SK-N-SH (cell line): ENCODE measurements at regions not wholly inside any gene's neighbourhood (a gene's known extent, or its start where the extent isn't known, plus 50 kb on each side); places are given as distances from the start of the nearest gene placed in this dataset.

Source experiments
- CTCF ChIA-PET: fragments of 300-600, 350-600 bp; formaldehyde crosslinking; extraction: SDS; loops from one replicate; lab custom pipeline; 2021; lab: Yijun Ruan, JAX
- POLR2A ChIA-PET: fragments of 350-600 bp; sonication (Branson Sonifier 250); formaldehyde crosslinking; extraction: SDS; loops from one replicate; lab custom pipeline; 2020; ENCODE audit warnings: antibody characterized with exemption, inconsistent platforms; lab: Yijun Ruan, JAX
- DNase-seq: peaks from one replicate; pipeline ENCODE4 v3.0.0; 2012
- H2AFZ ChIP-seq: fragments of 200-600 bp; sonication (generic); 2 replicates; pipeline ENCODE4 v1.8.1; 2016; ENCODE audit warnings: antibody characterized with exemption, mild to moderate bottlenecking, low read depth
- H3F3A ChIP-seq: fragments of 200-600 bp; sonication (generic); replicated peaks from 2 replicates; pipeline ENCODE3; 2016; ENCODE audit warnings: antibody characterized with exemption, mild to moderate bottlenecking; ENCODE audit not compliant: insufficient read depth
- H3K27ac ChIP-seq, 2 experiments: fragments of 200-500 bp in 1 of 2; fragments of 200-600 bp in 1 of 2; sonication (Bioruptor generic) in 1 of 2; sonication (generic), shearing (Covaris generic) in 1 of 2; 2 replicates each; pipeline versions ENCODE4 v1.5.1 to v1.6.1; 2014 to 2016; ENCODE audit warnings: low read depth in 2 of 2, inconsistent platforms in 1 of 2, low read length in 1 of 2, mild to moderate bottlenecking in 1 of 2, mixed read lengths in 1 of 2
- H3K27me3 ChIP-seq: fragments of 200-600 bp; sonication (generic), shearing (Covaris generic); 2 replicates; pipeline ENCODE4 v1.6.1; 2016; ENCODE audit warnings: mixed run types; ENCODE audit not compliant: insufficient read depth
- H3K36me3 ChIP-seq, 2 experiments: fragments of 200-500 bp in 1 of 2; fragments of 200-600 bp in 1 of 2; sonication (Bioruptor generic) in 1 of 2; sonication (generic) in 1 of 2; replicated peaks in 1 of 2; 2 replicates each; pipeline versions ENCODE3 to v1.5.1; 2014 to 2016; ENCODE audit warnings: low read length in 1 of 2, mild to moderate bottlenecking in 1 of 2; ENCODE audit not compliant: insufficient read depth in 2 of 2, control insufficient read depth in 1 of 2
- H3K4me1 ChIP-seq, 2 experiments: fragments of 200-500 bp in 1 of 2; fragments of 200-600 bp in 1 of 2; sonication (Bioruptor generic) in 1 of 2; sonication (generic), shearing (Covaris generic) in 1 of 2; 2 replicates each; pipeline versions ENCODE4 v1.5.1 to v1.6.1; 2014 to 2016; ENCODE audit warnings: low read depth in 1 of 2, low read length in 1 of 2, mixed run types in 1 of 2; ENCODE audit not compliant: insufficient read depth in 2 of 2, control insufficient read depth in 1 of 2
- H3K4me2 ChIP-seq: fragments of 200-600 bp; sonication (generic), shearing (Covaris generic); 2 replicates; pipeline ENCODE4 v1.6.1; 2017; ENCODE audit warnings: mixed run types
- H3K4me3 ChIP-seq, 2 experiments: fragments of 200-500 bp in 1 of 2; fragments of 200-600 bp in 1 of 2; sonication (Bioruptor generic) in 1 of 2; sonication (generic), shearing (Covaris generic) in 1 of 2; 2 replicates each; pipeline versions ENCODE4 v1.5.1 to v1.8.1; 2014 to 2016; ENCODE audit warnings: low read depth in 2 of 2, inconsistent platforms in 1 of 2, low read length in 1 of 2, mild to moderate bottlenecking in 1 of 2, mixed read lengths in 1 of 2, moderate library complexity in 1 of 2
- H3K79me2 ChIP-seq: fragments of 200-600 bp; sonication (generic); 2 replicates; pipeline ENCODE4 v1.8.1; 2017; ENCODE audit warnings: mild to moderate bottlenecking; ENCODE audit not compliant: insufficient read depth
- H3K9ac ChIP-seq: fragments of 200-600 bp; sonication (generic); 2 replicates; pipeline ENCODE4 v1.6.1; 2017; ENCODE audit warnings: mixed run types
- H3K9me2 ChIP-seq: fragments of 200-600 bp; sonication (generic); 2 replicates; pipeline ENCODE4 v1.6.1; 2017; ENCODE audit warnings: mixed run types
- H3K9me3 ChIP-seq: fragments of 200-600 bp; sonication (generic); 2 replicates; pipeline ENCODE4 v1.6.1; 2017; ENCODE audit warnings: mixed run types, mild to moderate bottlenecking, moderate library complexity
- H4K20me1 ChIP-seq: fragments of 200-600 bp; sonication (generic); 2 replicates; pipeline ENCODE4 v1.6.1; 2017; ENCODE audit warnings: mild to moderate bottlenecking, mixed run types; ENCODE audit not compliant: insufficient read depth
- ELF1 ChIP-seq: IDR thresholded peaks from 2 replicates; pipeline ENCODE4 v1.4.0; 2012
- EP300 ChIP-seq, 2 experiments: IDR thresholded peaks; 2 replicates each; pipeline versions ENCODE4 v1.4.0 to v1.6.1; 2012; ENCODE audit warnings: borderline replicate concordance in 1 of 2, low read depth in 1 of 2, low read length in 1 of 2
- EZH2phosphoT487 ChIP-seq: fragments of 200-600 bp; sonication (generic); IDR thresholded peaks from 2 replicates; pipeline ENCODE4 v1.6.1; 2017; ENCODE audit warnings: low read depth, mixed run types, mild to moderate bottlenecking, antibody characterized with exemption, moderate library complexity, borderline replicate concordance
- FOXJ3 ChIP-seq: sonication (generic); formaldehyde crosslinking; IDR thresholded peaks from 2 replicates; pipeline ENCODE4 v1.5.1; 2020; ENCODE audit warnings: mild to moderate bottlenecking, missing genetic modification reagents
- GABPA ChIP-seq: IDR thresholded peaks from 2 replicates; pipeline ENCODE4 v1.4.0; 2012; ENCODE audit warnings: low read depth, mild to moderate bottlenecking
- GATA2 ChIP-seq: sonication (generic); formaldehyde crosslinking; IDR thresholded peaks from 2 replicates; pipeline ENCODE4 v1.5.0; 2020; ENCODE audit warnings: mild to moderate bottlenecking, missing genetic modification reagents
- MEF2A ChIP-seq: IDR thresholded peaks from 2 replicates; pipeline ENCODE4 v1.4.0; 2012; ENCODE audit warnings: low read depth, borderline replicate concordance
- MXI1 ChIP-seq: IDR thresholded peaks from 2 replicates; pipeline ENCODE4 v1.6.1; 2012; ENCODE audit warnings: mild to moderate bottlenecking, low read depth, low read length, improper control_type of control experiment
- NFIC ChIP-seq: IDR thresholded peaks from 2 replicates; pipeline ENCODE4 v1.4.0; 2012; ENCODE audit warnings: borderline replicate concordance
- RCOR1 ChIP-seq: fragments of 150-350 bp; IDR thresholded peaks from 2 replicates; pipeline ENCODE4 v1.6.1; 2017; ENCODE audit warnings: antibody characterized with exemption, low read length
- RFX5 ChIP-seq: IDR thresholded peaks from 2 replicates; pipeline ENCODE4 v1.6.1; 2012; ENCODE audit warnings: mild to moderate bottlenecking, improper control_type of control experiment, low read length
- RXRA ChIP-seq: IDR thresholded peaks from 2 replicates; pipeline ENCODE4 v1.4.0; 2012; ENCODE audit warnings: low read depth, mild to moderate bottlenecking, borderline replicate concordance
- WGBS: methylation state at CpG from one replicate; pipeline ENCODE4 v1.1.6; 2017; ENCODE audit warnings: low lambda C conversion rate; 5-methylcytosine and 5-hydroxymethylcytosine counted together
- TF ChIP-seq, protein P1 (sequence below): IDR thresholded peaks from 2 replicates; pipeline ENCODE4 v1.4.0; 2012; ENCODE audit warnings: low read depth, borderline replicate concordance
- TF ChIP-seq, protein P2 (sequence below): IDR thresholded peaks from 2 replicates; pipeline ENCODE4 v1.6.1; 2012; ENCODE audit warnings: mild to moderate bottlenecking, low read depth, low read length, moderate library complexity
- TF ChIP-seq, protein P3 (sequence below): fragments of 200-600 bp; sonication (generic); IDR thresholded peaks from 2 replicates; pipeline ENCODE4 v1.6.1; 2017; ENCODE audit warnings: antibody characterized with exemption, mild to moderate bottlenecking, moderate library complexity
- TF ChIP-seq, protein P4 (sequence below): fragments of 150-350 bp; IDR thresholded peaks from 2 replicates; pipeline ENCODE4 v1.6.1; 2016; ENCODE audit warnings: mild to moderate bottlenecking, low read depth, low read length
- TF ChIP-seq, protein P5 (sequence below): IDR thresholded peaks from 2 replicates; pipeline ENCODE4 v1.4.0; 2012; ENCODE audit warnings: low read depth, borderline replicate concordance
- TF ChIP-seq, protein P6 (sequence below): IDR thresholded peaks from 2 replicates; pipeline ENCODE4; 2012

DNA sequence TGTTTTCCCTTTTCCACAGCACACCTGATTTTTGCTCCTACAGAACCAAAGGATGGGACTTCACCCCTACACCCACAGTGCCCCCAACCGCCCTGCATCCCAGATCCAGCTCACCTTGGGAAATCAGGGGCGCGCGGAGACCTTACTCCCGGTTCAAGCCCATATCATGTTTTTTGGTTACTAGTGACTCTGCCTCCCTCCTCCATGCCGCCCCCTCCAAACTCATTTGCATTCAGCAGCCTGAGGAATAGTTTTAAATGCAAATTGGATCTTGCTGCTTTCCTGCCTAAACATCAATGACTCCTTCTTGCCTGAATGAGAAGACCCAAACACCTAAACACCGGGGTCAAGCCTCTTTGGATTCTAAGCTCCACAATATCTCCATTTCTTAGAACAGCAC, 331.8 kb downstream of the TMEM114 start:
- ChIA-PET CTCF (interaction anchor here (1.2 kb wide), 1 partner anchor 9 kb away, joined by 3 read pairs; no protein-coding TSS in a partner anchor), POLR2A (no interaction called here)
- DNase-seq = no peak
- H3K9ac ChIP-seq = no peak overlapping the region
- no peaks in the 10 kb centered on the region for H3K79me2 ChIP-seq
- H3F3A ChIP-seq = no peaks in the 10 kb centered on the region
- no peaks in the 10 kb centered on the region for H3K4me1 ChIP-seq
- H3K4me3 ChIP-seq = no peak overlapping the region
- H4K20me1 ChIP-seq = no peaks in the 10 kb centered on the region
- H2AFZ ChIP-seq = no peak overlapping the region
- TF ChIP-seq, protein P1, sequence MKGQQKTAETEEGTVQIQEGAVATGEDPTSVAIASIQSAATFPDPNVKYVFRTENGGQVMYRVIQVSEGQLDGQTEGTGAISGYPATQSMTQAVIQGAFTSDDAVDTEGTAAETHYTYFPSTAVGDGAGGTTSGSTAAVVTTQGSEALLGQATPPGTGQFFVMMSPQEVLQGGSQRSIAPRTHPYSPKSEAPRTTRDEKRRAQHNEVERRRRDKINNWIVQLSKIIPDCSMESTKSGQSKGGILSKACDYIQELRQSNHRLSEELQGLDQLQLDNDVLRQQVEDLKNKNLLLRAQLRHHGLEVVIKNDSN = no peak
- TF ChIP-seq GATA2 (CRISPR knock-in tag) (no peak), RFX5 (no peak), GABPA (no peak), ELF1 (no peak), RXRA (no peak), RCOR1 (no peak), FOXJ3 (CRISPR knock-in tag) (no peak), MEF2A (no peak), MXI1 (no peak), EZH2phosphoT487 (no peak), NFIC (no peak), EP300 (IDR thresholded peaks at IDR 0.05; ENCODE audit: borderline replicate concordance in 1 of 2, low read depth in 1 of 2, low read length in 1 of 2) (no peak)
- TF ChIP-seq, protein P2, sequence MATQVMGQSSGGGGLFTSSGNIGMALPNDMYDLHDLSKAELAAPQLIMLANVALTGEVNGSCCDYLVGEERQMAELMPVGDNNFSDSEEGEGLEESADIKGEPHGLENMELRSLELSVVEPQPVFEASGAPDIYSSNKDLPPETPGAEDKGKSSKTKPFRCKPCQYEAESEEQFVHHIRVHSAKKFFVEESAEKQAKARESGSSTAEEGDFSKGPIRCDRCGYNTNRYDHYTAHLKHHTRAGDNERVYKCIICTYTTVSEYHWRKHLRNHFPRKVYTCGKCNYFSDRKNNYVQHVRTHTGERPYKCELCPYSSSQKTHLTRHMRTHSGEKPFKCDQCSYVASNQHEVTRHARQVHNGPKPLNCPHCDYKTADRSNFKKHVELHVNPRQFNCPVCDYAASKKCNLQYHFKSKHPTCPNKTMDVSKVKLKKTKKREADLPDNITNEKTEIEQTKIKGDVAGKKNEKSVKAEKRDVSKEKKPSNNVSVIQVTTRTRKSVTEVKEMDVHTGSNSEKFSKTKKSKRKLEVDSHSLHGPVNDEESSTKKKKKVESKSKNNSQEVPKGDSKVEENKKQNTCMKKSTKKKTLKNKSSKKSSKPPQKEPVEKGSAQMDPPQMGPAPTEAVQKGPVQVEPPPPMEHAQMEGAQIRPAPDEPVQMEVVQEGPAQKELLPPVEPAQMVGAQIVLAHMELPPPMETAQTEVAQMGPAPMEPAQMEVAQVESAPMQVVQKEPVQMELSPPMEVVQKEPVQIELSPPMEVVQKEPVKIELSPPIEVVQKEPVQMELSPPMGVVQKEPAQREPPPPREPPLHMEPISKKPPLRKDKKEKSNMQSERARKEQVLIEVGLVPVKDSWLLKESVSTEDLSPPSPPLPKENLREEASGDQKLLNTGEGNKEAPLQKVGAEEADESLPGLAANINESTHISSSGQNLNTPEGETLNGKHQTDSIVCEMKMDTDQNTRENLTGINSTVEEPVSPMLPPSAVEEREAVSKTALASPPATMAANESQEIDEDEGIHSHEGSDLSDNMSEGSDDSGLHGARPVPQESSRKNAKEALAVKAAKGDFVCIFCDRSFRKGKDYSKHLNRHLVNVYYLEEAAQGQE = no peak
- TF ChIP-seq, protein P3, sequence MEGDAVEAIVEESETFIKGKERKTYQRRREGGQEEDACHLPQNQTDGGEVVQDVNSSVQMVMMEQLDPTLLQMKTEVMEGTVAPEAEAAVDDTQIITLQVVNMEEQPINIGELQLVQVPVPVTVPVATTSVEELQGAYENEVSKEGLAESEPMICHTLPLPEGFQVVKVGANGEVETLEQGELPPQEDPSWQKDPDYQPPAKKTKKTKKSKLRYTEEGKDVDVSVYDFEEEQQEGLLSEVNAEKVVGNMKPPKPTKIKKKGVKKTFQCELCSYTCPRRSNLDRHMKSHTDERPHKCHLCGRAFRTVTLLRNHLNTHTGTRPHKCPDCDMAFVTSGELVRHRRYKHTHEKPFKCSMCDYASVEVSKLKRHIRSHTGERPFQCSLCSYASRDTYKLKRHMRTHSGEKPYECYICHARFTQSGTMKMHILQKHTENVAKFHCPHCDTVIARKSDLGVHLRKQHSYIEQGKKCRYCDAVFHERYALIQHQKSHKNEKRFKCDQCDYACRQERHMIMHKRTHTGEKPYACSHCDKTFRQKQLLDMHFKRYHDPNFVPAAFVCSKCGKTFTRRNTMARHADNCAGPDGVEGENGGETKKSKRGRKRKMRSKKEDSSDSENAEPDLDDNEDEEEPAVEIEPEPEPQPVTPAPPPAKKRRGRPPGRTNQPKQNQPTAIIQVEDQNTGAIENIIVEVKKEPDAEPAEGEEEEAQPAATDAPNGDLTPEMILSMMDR = no peak
- TF ChIP-seq, protein P4, sequence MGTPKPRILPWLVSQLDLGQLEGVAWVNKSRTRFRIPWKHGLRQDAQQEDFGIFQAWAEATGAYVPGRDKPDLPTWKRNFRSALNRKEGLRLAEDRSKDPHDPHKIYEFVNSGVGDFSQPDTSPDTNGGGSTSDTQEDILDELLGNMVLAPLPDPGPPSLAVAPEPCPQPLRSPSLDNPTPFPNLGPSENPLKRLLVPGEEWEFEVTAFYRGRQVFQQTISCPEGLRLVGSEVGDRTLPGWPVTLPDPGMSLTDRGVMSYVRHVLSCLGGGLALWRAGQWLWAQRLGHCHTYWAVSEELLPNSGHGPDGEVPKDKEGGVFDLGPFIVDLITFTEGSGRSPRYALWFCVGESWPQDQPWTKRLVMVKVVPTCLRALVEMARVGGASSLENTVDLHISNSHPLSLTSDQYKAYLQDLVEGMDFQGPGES = no peak
- TF ChIP-seq, protein P5, sequence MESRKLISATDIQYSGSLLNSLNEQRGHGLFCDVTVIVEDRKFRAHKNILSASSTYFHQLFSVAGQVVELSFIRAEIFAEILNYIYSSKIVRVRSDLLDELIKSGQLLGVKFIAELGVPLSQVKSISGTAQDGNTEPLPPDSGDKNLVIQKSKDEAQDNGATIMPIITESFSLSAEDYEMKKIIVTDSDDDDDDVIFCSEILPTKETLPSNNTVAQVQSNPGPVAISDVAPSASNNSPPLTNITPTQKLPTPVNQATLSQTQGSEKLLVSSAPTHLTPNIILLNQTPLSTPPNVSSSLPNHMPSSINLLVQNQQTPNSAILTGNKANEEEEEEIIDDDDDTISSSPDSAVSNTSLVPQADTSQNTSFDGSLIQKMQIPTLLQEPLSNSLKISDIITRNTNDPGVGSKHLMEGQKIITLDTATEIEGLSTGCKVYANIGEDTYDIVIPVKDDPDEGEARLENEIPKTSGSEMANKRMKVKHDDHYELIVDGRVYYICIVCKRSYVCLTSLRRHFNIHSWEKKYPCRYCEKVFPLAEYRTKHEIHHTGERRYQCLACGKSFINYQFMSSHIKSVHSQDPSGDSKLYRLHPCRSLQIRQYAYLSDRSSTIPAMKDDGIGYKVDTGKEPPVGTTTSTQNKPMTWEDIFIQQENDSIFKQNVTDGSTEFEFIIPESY = no peak
- TF ChIP-seq, protein P6, sequence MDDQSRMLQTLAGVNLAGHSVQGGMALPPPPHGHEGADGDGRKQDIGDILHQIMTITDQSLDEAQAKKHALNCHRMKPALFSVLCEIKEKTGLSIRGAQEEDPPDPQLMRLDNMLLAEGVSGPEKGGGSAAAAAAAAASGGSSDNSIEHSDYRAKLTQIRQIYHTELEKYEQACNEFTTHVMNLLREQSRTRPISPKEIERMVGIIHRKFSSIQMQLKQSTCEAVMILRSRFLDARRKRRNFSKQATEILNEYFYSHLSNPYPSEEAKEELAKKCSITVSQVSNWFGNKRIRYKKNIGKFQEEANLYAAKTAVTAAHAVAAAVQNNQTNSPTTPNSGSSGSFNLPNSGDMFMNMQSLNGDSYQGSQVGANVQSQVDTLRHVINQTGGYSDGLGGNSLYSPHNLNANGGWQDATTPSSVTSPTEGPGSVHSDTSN = no peak
- WGBS = 47% methylated on average over 7 of the region's 7 CpGs
- H3K27me3 ChIP-seq = no peaks in the 10 kb centered on the region
- H3K9me3 ChIP-seq = no peaks in the 10 kb centered on the region; the same call in 1 of the 2 replicates
- H3K27ac ChIP-seq = no peak overlapping the region
- H3K9me2 ChIP-seq = no peaks in the 10 kb centered on the region
- H3K36me3 ChIP-seq = no peaks in the 10 kb centered on the region
- no peak overlapping the region for H3K4me2 ChIP-seq
